NCI-H1694 treated with DMSO at 0.1 percent for 48 hours (cell line): ENCODE measurements at regions not wholly inside any gene's neighbourhood (a gene's known extent, or its start where the extent isn't known, plus 50 kb on each side); places are given as distances from the start of the nearest gene placed in this dataset.
"Not testable (repeated sequence)": the region's sequence is repeated elsewhere in the genome, so short reads cannot be mapped to it uniquely, and the experiment has no call there.

Source experiments
- DNase-seq: peaks from one replicate; lab custom pipeline; 2025; lab: John Stamatoyannopoulos, UW

DNA sequence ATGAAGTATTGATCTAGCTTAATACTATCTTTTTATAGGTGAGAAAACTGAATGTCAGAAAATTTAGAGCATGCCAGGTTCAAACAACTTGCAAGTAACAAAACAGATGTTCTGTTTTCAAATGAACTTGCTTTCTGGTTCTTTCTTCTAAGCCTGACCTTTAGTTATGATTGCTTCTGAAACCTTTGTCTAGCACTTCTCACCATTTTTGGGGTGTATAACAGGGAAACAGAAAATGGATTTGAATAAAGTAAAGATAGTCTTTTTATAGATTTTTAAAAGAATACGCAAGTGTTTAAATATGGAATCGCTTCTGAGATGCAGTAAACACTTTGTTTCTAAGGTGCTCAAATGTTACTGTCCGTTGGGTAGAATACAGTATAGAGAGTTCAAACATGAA is 687.2 kb upstream of the CPEB2 start:
- no peak for DNase-seq

DNA sequence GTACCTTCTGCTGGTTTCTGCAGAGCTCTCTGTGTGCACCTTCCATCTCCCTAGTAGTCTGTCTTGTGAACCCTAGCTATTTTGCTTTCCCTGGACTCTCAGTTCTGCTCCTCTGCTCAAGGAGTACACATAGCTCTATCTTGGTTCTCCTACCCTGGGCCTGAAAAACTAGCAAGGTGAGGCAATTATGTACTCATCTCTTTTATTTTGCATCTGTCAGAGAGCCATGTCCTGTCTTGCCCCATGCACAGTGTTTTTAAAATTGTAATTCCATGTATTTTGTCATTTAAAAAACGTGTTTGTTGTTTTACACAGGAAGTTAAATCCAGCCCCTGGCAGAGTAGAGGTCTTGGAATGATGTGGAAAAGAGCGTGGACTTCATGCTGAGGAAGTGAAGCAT is 684.9 kb upstream of the CPEB2 start:
- no peak for DNase-seq

DNA sequence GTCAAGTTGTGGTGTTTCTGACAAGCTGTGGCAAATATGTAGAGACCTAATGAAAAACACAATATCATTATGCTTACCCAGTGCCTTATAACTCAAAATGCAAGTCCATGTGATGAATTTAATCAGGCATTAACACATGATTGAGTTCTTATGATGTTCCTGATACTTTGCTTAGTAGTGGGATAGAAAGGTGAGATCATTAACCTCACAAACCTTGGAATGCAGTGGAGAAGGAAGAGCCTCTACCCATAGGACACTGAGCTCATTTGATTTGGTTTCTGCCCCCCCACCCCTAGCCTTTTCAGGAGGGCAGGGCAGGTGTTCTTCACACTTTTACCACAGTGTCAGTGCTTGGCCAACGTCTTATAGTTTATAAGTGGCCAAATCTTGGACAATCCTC is 683.6 kb upstream of the CPEB2 start:
- DNase-seq: no peak

GRCh38 chr4:14321723-14322122 is 680.6 kb upstream of the CPEB2 start:
- no peak for DNase-seq

GRCh38 chr4:14323191-14323590 is 679.1 kb upstream of the CPEB2 start:
- DNase-seq: no peak

- no peak for DNase-seq
Measured at GRCh38 chr4:14329228-14329627, 673.1 kb upstream of the CPEB2 start.

DNA sequence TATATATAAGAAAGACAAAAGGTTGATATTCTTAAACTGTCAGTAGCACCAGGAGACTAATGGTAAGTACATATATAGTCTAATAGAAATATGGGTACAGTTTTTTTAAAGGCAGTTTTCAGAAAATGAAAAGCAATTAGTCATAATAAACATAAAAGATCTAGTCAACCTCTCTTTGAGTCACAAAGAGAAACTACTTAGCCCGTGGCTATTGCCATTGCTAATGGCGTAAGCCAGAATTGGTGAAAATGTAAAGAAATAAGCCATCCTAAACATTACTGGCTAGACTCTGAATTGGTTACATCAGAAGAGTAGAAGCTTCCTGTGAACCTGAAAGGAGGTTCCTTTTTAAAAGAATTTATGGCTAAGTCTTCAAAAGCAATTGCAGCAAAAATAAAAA is 668.7 kb upstream of the CPEB2 start:
- DNase-seq: no peak

GRCh38 chr4:14334166-14334565 is 668.1 kb upstream of the CPEB2 start:
- DNase-seq: no peak

DNA sequence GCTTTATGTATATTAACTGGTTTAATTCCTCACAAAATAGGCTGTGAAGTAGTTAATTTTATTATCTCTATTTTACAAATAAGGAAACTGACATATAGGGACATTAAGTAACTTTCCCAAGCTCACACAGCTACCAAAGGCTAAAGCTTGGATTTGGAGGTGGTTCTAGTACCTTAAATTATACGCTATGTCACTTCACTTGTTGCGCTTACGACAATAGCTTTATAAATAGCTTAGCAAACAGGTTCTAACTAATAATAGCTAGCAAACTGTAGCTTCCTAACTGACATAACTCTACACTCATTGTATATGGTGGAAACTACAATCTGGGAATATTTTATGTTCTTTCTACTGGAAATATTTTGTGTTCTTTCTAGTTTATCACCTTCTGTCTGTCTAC is 666.4 kb upstream of the CPEB2 start:
- no peak for DNase-seq

GRCh38 chr4:14336656-14337055 is 665.6 kb upstream of the CPEB2 start:
- DNase-seq: no peak

GRCh38 chr4:14337892-14338584 is 664.2 kb upstream of the CPEB2 start:
- DNase-seq: no peak

DNA sequence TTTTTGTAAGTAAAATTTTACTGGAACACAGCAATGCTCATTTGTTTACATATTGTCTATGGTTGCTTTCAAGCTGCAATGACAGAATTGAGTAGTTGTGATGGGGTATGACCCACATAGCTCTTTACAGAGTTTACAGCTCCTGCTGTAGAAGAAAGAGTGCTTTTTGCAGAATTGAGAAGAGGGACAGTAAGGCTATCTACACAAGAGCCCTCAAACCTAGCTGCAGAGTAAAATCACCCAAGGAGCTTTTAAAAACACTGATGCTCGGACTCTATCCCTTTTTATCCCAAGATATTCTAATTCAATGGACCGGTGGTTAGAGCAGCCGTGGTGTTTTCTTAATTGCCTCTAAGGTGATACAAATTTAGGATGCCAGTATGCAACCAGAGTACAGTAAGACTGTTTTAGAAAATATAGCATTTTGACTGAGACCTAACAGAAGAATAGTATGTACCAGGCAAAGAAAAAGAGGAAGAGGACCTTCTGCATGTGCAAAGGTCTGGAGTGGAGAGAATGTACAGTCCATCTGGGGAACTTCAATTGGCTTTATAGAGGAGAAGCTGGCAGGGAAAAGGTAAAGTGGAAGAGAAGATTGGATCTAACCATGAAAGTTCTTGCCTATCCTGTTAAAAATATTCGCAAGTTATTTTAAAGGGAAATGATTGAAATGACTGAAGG is 663.6 kb upstream of the CPEB2 start:
- DNase-seq: no peak

DNA sequence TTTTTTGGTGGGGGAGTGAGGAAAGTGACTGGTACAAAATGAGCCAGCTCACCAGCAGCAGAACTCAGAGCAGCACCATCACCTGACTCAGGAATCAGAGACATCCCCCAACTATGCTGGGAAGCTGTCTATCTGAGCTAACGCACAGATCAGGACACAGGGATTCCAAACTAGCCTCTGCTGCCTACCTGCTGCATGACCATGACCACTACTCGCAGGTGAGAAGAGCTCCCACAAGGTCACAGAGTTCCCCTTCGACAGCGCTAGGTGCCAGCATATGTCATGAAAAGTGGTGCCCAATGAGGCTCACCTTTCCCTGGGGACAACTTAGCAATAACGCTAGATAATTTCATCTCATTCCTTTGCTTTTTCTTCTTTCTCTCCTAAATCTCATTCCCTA is 662.6 kb upstream of the CPEB2 start:
- no peak for DNase-seq

GRCh38 chr4:14340321-14340720 is 662.0 kb upstream of the CPEB2 start:
- DNase-seq: no peak

- DNase-seq: no peak
Measured at GRCh38 chr4:14343961-14344360, 658.3 kb upstream of the CPEB2 start.

GRCh38 chr4:14345356-14345775 is 656.9 kb upstream of the CPEB2 start:
- no peak for DNase-seq

DNA sequence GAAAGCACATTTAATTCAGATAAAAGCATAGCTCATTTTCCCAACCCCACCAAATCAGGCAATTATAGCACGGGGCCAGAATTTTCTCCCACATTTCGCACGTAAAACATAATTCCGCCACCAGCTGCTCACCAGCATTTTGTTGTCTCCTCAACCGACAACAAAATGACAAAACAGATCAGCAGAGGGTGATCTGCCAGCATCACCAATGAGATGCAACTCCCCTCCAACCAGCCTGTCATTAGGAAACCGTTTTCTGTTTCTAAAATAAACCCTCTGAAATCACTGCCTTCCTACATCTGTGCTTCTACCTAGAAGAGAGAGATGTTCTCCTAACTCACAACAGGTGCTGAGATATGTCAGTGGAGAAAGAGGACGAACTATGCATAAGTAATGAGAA is 654.8 kb upstream of the CPEB2 start:
- no peak for DNase-seq

- no peak for DNase-seq
Measured at GRCh38 chr4:14348506-14348905, 653.8 kb upstream of the CPEB2 start.

GRCh38 chr4:14358544-14359160 is 643.6 kb upstream of the CPEB2 start:
- not testable (repeated sequence) for DNase-seq

DNA sequence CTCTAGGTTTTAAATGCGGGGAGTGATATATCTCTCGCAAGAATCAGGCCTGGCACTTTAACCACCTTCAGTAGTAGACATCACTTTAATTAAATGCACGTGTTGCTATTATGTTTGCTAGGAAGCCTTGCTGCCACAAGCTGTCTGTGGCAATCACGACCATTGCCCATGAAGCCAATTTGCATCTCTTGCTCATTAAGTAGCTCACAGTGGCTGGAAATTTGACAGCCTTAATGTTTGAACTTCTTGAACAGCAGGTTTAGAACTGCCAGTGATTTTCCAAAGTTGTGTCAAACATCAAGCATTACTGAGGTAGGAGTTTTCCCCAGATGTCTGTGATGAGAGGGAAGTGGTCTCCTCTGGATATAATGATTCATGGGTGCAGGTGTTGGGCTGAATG is 642.3 kb upstream of the CPEB2 start:
- DNase-seq: no peak

DNA sequence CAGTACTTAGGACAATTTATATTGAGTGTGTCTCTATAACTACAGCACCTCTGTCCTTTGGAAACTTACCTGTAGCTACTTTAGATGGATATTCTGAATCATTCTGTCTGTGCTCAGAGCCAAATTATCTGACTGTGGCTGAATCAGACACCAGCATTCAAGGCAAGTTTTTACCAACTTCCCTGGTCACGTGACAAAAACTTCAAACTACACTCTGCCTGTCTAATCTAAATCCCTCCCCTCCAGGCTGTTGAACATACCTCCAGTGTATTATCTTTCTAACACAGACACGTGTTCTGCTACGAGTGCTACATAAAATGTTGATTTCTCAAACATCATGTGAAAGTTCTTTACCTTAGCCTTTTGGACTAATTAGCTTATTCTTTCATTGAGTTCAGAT is 641.2 kb upstream of the CPEB2 start:
- no peak for DNase-seq

GRCh38 chr4:14362385-14362784 is 639.9 kb upstream of the CPEB2 start:
- no peak for DNase-seq

DNA sequence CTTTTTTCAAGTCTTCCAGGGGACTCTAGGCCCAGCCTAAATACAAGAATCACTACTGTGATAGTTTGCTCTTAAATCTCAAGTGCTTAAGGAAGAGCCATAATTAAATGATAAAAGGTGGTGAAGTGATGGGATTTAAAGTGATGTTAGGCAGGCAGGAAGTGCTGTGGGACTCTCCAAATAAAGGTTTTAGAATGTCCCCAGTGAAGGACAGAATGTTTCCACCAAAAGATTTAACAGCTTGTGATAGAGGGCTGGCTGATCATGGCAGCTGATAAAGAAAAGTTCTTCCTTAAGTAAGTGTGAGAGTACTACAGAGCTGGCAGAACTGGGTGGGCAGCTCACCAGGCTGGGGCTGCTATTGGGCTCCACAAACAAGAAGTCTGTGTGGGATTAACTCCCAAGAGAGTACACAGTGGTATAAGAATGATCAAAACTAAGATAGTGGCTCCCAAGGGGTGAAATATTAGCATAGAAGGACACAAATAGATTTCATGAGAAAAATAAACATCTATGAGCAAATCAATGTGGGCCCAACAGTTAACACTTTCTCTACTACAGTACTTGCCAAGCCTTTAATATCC is 637.2 kb upstream of the CPEB2 start:
- DNase-seq: no peak
